C4-2B (cell line): ENCODE measurements at regions not wholly inside any gene's neighbourhood (a gene's known extent, or its start where the extent isn't known, plus 50 kb on each side); places are given as distances from the start of the nearest gene placed in this dataset.

Experiments used
- CTCF ChIP-seq: fragments of 450-650 bp; conservative IDR thresholded peaks from 2 replicates; pipeline ENCODE4 v1.5.1; 2017; ENCODE audit warnings: mild to moderate bottlenecking
- ZFX ChIP-seq: fragments of 450-650 bp; IDR thresholded peaks from 2 replicates; pipeline ENCODE4 v1.6.1; 2017

- TF ChIP-seq CTCF (no peak), ZFX (no peak)
Observed at GRCh38 chr11:115598257-115598901, 94.2 kb upstream of the CADM1 start.
